NB4 (cell line): ENCODE measurements at regions not wholly inside any gene's neighbourhood (a gene's known extent, or its start where the extent isn't known, plus 50 kb on each side); places are given as distances from the start of the nearest gene placed in this dataset.

Source experiments
- POLR2A ChIP-seq: IDR thresholded peaks from 2 replicates; pipeline ENCODE4 v1.6.1; 2011; ENCODE audit warnings: mild to moderate bottlenecking; ENCODE audit not compliant: insufficient read length; ENCODE audit errors: extremely low read depth
- TF ChIP-seq, protein P1 (sequence below): IDR thresholded peaks from one replicate; pipeline ENCODE4 v1.5.1; 2012; ENCODE audit warnings: low read depth, low read length

DNA sequence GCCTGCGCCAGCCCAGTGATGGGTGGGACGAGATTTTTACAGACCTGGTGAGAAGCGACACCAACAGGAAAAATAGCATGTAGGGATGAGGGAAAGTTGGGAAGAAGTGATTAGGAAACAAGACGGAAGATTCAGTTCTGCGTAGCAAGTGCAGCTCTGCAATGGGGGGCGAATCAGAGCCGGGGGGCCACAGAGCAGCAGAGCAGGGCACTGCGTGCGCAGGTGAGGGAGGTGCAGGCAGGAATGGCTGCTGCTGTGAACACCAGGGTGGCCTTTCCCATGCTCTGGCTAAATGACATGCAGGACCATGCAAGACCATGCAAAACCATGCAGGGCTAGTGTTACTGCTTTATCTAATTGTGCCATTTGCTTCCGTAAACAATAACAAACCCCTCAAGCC is 442.7 kb upstream of the FRG1 start:
- TF ChIP-seq, protein P1, sequence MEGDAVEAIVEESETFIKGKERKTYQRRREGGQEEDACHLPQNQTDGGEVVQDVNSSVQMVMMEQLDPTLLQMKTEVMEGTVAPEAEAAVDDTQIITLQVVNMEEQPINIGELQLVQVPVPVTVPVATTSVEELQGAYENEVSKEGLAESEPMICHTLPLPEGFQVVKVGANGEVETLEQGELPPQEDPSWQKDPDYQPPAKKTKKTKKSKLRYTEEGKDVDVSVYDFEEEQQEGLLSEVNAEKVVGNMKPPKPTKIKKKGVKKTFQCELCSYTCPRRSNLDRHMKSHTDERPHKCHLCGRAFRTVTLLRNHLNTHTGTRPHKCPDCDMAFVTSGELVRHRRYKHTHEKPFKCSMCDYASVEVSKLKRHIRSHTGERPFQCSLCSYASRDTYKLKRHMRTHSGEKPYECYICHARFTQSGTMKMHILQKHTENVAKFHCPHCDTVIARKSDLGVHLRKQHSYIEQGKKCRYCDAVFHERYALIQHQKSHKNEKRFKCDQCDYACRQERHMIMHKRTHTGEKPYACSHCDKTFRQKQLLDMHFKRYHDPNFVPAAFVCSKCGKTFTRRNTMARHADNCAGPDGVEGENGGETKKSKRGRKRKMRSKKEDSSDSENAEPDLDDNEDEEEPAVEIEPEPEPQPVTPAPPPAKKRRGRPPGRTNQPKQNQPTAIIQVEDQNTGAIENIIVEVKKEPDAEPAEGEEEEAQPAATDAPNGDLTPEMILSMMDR: no peak
- TF ChIP-seq POLR2A: no peak
